Umbilical cord (tissue), 1 donor: ENCODE measurements at regions not wholly inside any gene's neighbourhood (a gene's known extent, or its start where the extent isn't known, plus 50 kb on each side); places are given as distances from the start of the nearest gene placed in this dataset.
A peak's percentile ranks its signal among the peaks of the same experiment; 100 is the strongest.
"Not testable (repeated sequence)": the region's sequence is repeated elsewhere in the genome, so short reads cannot be mapped to it uniquely, and the experiment has no call there.

ENCODE experiments used
- DNase-seq: peaks from one replicate; pipeline ENCODE4 v3.0.0-alpha.2; 2015; ENCODE audit warnings: low spot score

- not testable (repeated sequence) for DNase-seq
These were observed 255.1 kb downstream of the OR4F29 start for GRCh38 chr1:196366-196765.

- peak; percentile 1 for DNase-seq
These were observed 260.0 kb downstream of the OR4F29 start for GRCh38 chr1:191296-192049.

- DNase-seq, result not testable (repeated sequence)
These were observed 260.8 kb downstream of the OR4F29 start for GRCh38 chr1:190678-191077.

GRCh38 chr1:189915-190314 is 261.6 kb downstream of the OR4F29 start:
- not testable (repeated sequence) for DNase-seq

- not testable (repeated sequence) for DNase-seq
These were observed 262.2 kb downstream of the OR4F29 start for GRCh38 chr1:189270-189669.

GRCh38 chr1:187298-187697 is 264.2 kb downstream of the OR4F29 start:
- not testable (repeated sequence) for DNase-seq

- DNase-seq, result not testable (repeated sequence)
These were observed 264.8 kb downstream of the OR4F29 start for GRCh38 chr1:186691-187131.

- not testable (repeated sequence) for DNase-seq
These were observed 265.3 kb downstream of the OR4F29 start for GRCh38 chr1:186223-186622.

GRCh38 chr1:185526-185925 is 266.0 kb downstream of the OR4F29 start:
- DNase-seq, result not testable (repeated sequence)

GRCh38 chr1:184336-184686 is 267.2 kb downstream of the OR4F29 start:
- not testable (repeated sequence) for DNase-seq

- not testable (repeated sequence) for DNase-seq
These were observed 267.7 kb downstream of the OR4F29 start for GRCh38 chr1:183620-184335.

GRCh38 chr1:183081-183480 is 268.4 kb downstream of the OR4F29 start:
- DNase-seq, result not testable (repeated sequence)

GRCh38 chr1:182631-183030 is 268.8 kb downstream of the OR4F29 start:
- DNase-seq, result not testable (repeated sequence)

- DNase-seq, result peak; percentile 71
These were observed 269.9 kb downstream of the OR4F29 start for GRCh38 chr1:181247-182216.

- not testable (repeated sequence) for DNase-seq
These were observed 270.7 kb downstream of the OR4F29 start for GRCh38 chr1:180749-181205.

GRCh38 chr1:138842-139241 is 312.6 kb downstream of the OR4F29 start:
- DNase-seq, result not testable (repeated sequence)

- not testable (repeated sequence) for DNase-seq
These were observed 313.8 kb downstream of the OR4F29 start for GRCh38 chr1:137664-138063.

GRCh38 chr1:136344-136932 is 315.0 kb downstream of the OR4F29 start:
- DNase-seq, result not testable (repeated sequence)

GRCh38 chr1:134936-135335 is 316.5 kb downstream of the OR4F29 start:
- not testable (repeated sequence) for DNase-seq

GRCh38 chr1:118440-118839 is 333.0 kb downstream of the OR4F29 start:
- DNase-seq, result not testable (repeated sequence)

- DNase-seq, result not testable (repeated sequence)
These were observed 335.9 kb downstream of the OR4F29 start for GRCh38 chr1:115534-115933.
